HG03439 (cell line): ENCODE measurements at regions not wholly inside any gene's neighbourhood (a gene's known extent, or its start where the extent isn't known, plus 50 kb on each side); places are given as distances from the start of the nearest gene placed in this dataset.

ENCODE experiments used
- ATAC-seq: cut with Tn5 transposase; IDR thresholded peaks from one replicate; pipeline ENCODE4 v1.9.1; 2021; ENCODE audit warnings: mild to moderate bottlenecking, moderate library complexity; ENCODE audit not compliant: unreplicated experiment

- ATAC-seq: no peak
Measured at GRCh38 chr3:144286235-144286910, 314.8 kb downstream of the DIPK2A start.

GRCh38 chr3:144287001-144287400 lies 315.4 kb downstream of the DIPK2A start:
- ATAC-seq: no peak

- no peak for ATAC-seq
Measured at GRCh38 chr3:144289057-144289456, 317.4 kb downstream of the DIPK2A start.

GRCh38 chr3:144294659-144295538 lies 323.3 kb downstream of the DIPK2A start:
- ATAC-seq: peak; percentile 84

- no peak for ATAC-seq
Measured at GRCh38 chr3:144295613-144296012, 324.0 kb downstream of the DIPK2A start.

GRCh38 chr3:144296808-144297207 lies 325.2 kb downstream of the DIPK2A start:
- peak; percentile 36 for ATAC-seq

GRCh38 chr3:144301863-144302262 lies 330.2 kb downstream of the DIPK2A start:
- no peak for ATAC-seq

GRCh38 chr3:144307951-144308350 lies 336.3 kb downstream of the DIPK2A start:
- no peak for ATAC-seq

GRCh38 chr3:144308396-144308795 lies 336.8 kb downstream of the DIPK2A start:
- no peak for ATAC-seq

- ATAC-seq: no peak
Measured at GRCh38 chr3:144312702-144313101, 341.1 kb downstream of the DIPK2A start.

- no peak for ATAC-seq
Measured at GRCh38 chr3:144314946-144315345, 343.3 kb downstream of the DIPK2A start.

- ATAC-seq: no peak
Measured at GRCh38 chr3:144317961-144318360, 346.3 kb downstream of the DIPK2A start.

- ATAC-seq: no peak
Measured at GRCh38 chr3:144324076-144324475, 352.5 kb downstream of the DIPK2A start.

GRCh38 chr3:144332868-144333267 lies 361.2 kb downstream of the DIPK2A start:
- no peak for ATAC-seq

GRCh38 chr3:144341471-144341870 lies 369.8 kb downstream of the DIPK2A start:
- ATAC-seq: no peak

GRCh38 chr3:144343343-144343742 lies 371.7 kb downstream of the DIPK2A start:
- no peak for ATAC-seq

- no peak for ATAC-seq
Measured at GRCh38 chr3:144343777-144344176, 372.2 kb downstream of the DIPK2A start.

GRCh38 chr3:144344925-144345548 lies 373.4 kb downstream of the DIPK2A start:
- no peak for ATAC-seq

GRCh38 chr3:144350125-144350524 lies 378.5 kb downstream of the DIPK2A start:
- ATAC-seq: no peak

- no peak for ATAC-seq
Measured at GRCh38 chr3:144351011-144351410, 379.4 kb downstream of the DIPK2A start.

GRCh38 chr3:144351773-144352365 lies 380.2 kb downstream of the DIPK2A start:
- no peak for ATAC-seq
